HG02981 (cell line): ENCODE measurements at regions not wholly inside any gene's neighbourhood (a gene's known extent, or its start where the extent isn't known, plus 50 kb on each side); places are given as distances from the start of the nearest gene placed in this dataset.

Experiments used
- ATAC-seq: cut with Tn5 transposase; IDR thresholded peaks from one replicate; pipeline ENCODE4 v1.9.1; 2021; ENCODE audit warnings: mild to moderate bottlenecking, moderate library complexity; ENCODE audit not compliant: unreplicated experiment

GRCh38 chr5:97542469-97542868, 359.4 kb upstream of the RIOK2 start:
- ATAC-seq, result no peak

GRCh38 chr5:97543166-97543565, 360.1 kb upstream of the RIOK2 start:
- ATAC-seq, result no peak

DNA sequence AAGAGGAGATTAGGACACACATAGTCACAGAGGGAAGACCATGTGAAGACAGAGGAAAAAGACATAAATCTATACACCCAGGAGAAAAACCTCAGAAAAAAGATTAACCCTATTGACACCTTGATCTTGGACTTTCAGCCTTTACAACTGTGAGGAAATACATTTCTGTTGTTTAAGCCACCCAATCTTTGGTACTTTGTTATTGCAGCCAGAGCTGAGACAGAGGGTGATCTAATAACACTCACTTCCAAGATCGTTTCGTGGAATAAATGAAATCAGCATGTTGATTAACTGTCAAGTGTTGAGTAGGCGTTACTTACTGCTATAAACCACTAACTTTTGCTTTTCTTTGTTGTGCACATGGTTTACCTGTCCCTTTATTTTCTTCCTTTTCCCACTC, 361.2 kb upstream of the RIOK2 start:
- ATAC-seq, result no peak

DNA sequence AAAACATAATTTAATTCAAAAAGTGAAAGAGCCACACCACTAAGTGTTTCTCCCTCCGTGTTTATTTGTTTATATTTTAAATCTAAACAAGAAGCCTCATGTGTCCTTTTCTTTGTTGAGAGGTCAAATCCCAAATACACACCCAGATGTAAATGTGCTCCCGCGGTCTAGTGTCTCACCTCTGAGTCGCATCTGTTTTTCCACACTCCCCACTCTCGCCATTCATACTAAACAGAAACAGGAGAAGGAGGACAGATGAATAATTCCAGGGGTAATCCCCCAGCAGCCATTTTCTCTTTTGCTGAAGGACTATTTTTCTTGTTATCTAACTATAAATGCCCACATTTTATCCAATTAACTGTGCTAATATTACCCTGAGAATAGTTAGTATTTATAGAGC, 361.6 kb upstream of the RIOK2 start:
- no peak for ATAC-seq

DNA sequence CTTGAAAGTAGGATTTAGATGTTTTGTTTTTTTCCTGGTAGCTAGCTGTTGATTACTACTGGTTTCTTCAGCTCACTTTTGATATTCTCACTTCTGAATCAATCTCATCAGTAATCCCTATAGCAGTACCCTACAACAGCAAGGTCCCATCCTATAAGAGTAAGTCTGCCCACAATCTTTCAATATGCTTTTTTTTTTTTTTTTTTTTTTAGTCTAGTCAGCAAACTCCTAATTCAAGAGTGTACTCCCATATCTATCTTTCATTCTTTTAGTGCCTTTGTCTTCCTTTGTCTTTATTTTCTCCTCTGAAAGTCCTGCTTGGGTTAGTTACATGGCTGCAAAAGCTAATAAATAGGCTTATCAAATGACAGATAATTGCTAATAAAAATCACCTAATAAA, 362.4 kb upstream of the RIOK2 start:
- no peak for ATAC-seq

DNA sequence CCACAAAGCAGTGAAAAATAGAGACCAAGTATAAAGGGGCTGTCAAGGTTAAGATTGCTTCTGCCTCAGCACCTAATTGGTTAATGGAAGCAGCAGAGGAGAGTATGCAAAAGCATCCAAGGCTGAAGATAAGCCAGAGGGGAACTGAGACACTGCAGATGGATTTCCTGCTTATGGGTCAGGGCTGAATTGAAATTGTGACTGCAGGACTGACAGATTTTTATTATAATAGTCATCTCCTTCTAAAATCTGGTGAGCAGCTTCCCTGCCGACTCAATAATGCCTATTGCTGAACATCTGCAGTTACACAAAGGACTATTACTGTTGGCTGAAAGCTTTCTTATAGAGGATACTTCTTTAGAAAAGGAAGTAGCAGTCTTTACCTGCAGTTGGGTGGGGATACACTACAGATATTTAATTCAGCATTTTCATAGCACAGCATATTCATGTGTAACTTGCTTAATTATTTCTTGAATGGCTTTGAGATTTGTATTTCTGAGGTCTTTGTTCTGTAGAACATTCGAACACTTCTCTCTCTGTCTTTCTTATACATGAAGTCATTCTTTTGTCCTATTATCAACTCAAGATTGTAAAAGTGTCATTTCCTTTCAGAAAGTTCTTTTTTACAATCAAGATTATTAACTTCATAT, 363.0 kb upstream of the RIOK2 start:
- no peak for ATAC-seq

DNA sequence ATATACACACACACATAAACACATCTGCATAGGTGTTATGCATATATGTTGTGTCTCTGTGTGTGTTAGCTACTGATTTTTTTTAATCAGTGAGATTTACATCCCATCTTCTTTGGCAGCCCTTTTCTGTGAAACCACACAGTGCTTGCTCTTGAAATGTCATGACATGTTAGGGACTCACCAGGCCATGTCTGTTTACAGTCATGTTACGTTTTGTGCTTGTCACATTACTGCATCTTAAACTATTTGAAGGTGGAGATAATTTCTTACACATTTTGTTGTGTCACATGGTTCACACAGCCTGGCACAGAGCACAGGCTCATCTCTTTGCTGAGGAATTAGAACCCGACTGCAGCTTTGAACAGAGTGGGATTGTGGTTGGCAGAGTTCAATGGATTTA, 364.4 kb upstream of the RIOK2 start:
- ATAC-seq, result no peak

DNA sequence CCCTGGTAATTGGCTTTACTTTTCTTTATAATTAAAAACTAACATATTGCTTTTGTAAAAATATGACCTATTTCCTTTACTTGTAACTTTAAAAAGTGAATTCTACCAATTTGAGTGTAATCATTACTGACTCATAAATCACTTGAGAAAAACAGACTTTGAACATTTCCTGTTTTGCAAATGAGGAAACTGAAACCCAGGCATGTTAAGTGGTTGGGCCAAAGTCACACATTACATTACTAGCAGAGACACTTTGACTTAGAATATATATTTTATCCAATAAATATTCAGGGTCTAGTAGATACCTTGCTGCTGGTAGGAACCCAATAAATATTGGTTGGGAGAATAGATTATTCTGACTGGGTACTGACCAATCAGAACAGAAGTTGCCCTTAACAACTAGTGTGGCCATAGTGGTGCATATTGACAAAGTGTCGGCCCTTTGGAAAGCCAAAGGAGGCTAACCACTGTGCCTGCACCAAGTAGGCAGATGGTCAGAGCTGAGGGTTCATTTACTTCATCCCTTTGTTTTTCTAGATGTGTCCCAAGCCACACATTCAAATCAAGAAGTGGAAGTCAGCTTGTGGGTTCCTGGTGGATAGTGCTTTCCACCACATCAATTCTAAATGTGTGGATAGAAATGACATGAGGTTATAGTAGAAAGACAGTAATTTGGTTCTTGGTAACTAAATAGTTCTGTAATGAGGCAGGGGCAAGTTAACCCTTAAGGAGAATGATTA, 365.1 kb upstream of the RIOK2 start:
- peak; percentile 72 for ATAC-seq

GRCh38 chr5:97548739-97549080, 365.7 kb upstream of the RIOK2 start:
- ATAC-seq, result no peak

DNA sequence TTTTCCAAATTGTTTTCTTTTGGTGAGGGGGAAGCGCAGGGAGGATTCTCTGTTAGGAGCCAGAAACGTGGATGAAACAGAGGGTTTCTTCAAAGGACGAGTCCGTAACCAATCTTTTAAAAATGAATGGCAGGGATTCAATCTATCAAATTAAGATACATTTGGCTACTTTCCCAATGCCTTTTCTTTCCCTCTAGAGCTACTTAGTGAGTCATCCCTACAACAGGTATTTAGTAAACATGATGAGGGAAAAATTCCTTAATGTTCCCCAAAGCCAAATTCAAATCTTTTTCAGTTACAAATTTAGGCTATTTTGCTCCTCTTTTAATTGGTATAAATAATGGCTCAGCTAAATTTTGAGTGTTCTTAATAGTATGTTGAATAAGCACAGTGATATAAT, 366.4 kb upstream of the RIOK2 start:
- ATAC-seq, result no peak

- ATAC-seq, result no peak
Observed at GRCh38 chr5:97550164-97550563, 367.1 kb upstream of the RIOK2 start.

DNA sequence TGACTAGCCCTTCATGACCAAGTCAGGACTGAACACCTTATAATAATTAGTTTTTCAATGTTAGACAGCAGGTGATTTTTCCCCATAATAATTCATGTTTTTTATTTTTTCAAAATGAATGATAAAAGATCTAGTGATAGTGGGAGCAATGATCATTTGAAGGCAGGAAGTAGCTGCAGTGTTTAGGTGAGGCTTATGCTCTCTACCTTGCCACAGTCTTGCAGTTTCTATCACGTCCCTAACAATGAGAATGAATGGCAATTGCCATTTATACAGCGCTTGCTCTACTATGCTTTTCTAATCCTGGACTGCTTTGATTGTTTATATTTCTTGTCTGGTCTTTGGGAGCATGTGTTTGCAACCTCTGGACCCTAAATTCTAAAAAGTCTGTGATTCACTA, 367.8 kb upstream of the RIOK2 start:
- ATAC-seq, result no peak

- no peak for ATAC-seq
Observed at GRCh38 chr5:97553604-97554452, 370.8 kb upstream of the RIOK2 start.

DNA sequence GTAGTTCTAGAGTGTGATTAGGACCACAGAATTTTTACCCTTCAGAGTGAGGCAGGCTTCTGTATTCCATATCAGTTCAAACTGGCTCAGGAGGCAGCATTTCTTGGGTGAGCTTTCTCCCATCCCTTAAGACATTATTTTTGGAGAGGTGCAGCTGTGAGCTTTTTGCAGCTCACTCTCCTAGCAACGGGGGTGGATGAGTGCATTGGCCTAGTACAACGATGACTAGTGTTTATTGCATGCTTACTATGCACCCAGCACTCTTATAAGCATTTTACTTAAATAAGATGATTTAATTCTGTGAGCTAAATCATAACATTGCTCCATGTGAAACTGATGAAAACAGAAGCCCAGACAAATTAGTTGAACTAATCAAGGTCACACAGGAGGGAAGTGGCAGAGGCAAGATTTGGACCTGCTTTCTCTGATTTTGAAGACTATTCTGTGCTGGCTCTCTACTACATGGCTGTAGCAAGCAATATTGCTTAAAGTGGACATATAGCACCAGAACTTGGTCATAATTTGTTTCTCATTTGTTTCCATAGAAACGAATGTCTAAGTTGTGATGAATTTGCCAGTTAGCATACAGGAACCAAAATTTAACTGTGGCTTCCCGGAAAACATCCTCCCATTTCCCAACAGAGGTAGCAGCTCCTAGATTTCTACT, 372.1 kb upstream of the RIOK2 start:
- no peak for ATAC-seq

DNA sequence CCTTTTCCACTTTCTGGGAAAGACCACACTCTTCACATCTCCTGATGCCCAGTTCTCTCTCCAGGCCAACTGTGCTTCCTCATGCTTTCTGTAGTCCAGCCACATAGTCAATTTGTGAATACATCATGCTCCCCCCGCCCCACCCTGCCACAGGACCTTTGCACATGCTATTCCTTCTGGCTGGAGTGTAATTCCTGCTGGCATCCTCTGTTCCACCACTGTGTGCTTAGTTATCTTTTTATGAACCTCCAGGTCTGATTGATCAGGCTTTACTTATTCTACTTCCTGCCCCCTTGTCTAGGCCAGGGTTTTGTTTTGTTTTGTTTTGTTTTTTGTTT, 372.6 kb upstream of the RIOK2 start:
- ATAC-seq, result no peak

DNA sequence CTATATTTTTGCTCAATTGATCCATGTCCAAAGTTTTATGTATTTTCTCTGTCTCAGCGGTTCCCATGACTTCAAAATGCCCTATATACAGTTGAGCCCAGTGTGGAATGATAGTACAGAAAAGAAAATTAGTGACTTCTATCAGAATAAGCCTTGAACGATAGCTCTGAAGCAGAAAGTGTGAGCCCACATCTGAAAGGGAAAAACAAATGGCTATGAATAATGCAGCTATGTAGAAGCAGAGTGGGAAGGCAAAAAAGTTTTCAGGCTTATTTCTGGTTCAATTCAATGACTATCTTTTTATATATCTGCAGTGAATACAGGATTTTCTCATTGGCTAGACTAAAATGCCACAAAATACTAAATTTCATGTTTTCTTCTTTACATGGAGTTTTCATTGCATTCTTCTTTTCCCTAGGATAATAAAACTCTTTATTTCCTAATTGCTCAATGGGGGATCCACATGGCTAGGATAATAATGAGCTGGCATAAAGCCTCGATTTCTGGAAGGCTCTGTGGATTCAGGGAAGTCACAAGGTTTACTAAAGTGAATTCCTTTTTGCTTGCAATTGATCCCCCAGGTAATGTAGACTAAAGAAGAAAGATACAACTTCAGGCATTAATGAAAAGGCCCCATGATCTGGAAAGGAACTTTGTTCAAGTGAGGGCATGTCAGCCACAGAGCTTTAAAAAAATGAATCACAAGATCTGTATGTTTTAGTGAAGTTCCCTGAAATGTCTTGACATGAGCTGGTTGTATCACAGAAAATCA, 377.0 kb upstream of the RIOK2 start:
- ATAC-seq, result no peak

DNA sequence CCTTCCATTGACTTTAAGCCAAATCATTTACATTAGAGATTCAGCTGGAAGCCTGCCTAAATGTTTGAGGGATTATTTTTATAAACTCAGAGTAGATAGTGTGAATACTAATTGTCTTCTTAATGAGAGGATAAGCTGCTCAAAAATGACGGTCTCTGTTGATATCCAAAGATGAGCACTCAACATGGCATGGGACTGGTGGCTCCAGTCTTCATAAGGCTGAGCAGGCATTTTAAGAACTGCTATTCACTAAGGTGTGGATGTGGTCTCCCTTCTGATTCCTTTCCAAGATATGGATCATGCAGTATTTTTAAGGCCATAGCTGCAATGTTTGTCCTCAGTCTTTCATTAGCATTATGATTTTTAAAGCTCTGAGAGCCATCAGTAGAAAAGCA, 377.5 kb upstream of the RIOK2 start:
- no peak for ATAC-seq

DNA sequence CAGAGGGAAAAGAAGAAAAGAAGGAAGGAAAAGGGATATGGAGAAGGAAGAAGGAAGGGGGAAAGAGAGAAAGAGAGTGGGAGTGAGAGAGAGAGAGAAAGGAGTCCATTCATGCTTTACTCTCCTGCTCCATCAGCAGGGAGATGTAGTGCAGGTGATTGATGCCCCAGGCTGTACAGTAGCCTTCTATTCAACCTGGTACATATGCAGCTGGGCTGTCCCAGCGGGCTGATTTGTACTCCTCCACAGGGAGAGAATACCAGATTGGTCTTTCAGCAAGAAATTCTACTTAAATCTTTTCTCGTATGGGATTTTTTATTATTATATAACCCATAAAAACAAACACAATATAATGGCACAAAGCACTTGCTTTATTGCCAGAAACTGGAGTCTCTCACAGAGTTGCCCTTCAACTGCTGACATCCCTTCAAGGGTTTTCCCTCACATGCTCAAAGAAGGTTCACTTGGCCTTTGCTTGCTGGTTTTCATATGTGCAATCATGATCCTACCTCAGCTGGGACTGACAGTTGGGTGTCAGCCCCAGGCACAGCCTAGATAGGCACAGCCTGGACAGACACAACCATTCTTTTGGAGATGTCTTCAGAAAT, 380.1 kb upstream of the RIOK2 start:
- no peak for ATAC-seq

DNA sequence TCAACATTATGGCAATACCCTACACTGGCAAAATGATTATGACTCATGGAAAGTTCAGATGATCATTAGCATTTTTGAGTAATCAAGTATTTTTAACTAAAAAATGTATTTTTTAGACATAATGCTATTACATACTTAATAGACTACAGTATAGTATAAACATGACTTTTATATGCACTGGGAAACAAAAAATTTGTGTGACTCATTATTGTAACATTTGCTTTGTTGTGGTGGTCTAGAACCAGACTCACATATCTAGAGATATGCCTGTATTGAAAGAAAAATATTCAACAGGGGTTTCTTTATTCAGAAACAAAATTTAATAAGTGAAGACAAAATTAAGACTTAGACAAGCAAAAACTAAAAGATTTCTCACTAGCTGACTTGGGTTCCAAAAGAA, 385.3 kb upstream of the RIOK2 start:
- ATAC-seq, result no peak

GRCh38 chr5:97570242-97570641, 387.2 kb upstream of the RIOK2 start:
- no peak for ATAC-seq
